Natural killer cell (primary cell): ENCODE measurements at regions not wholly inside any gene's neighbourhood (a gene's known extent, or its start where the extent isn't known, plus 50 kb on each side); places are given as distances from the start of the nearest gene placed in this dataset.

Source experiments
- ATAC-seq, 3 donors: fragments of 150-1000 bp in 2 of 3; fragments of 200-7000 bp in 1 of 3; cut with Tn5 transposase; 1 replicate in 1 of 3; 2 replicates in 2 of 3; pipeline ENCODE4 v1.10.0; 2021; ENCODE audit warnings: mild to moderate bottlenecking in 2 of 3, moderate library complexity in 2 of 3
- DNase-seq, 2 donors: peaks; one replicate each; pipeline versions ENCODE4 v3.0.0 to v3.0.0-alpha.2; 2013 to 2021; ENCODE audit warnings: mixed read lengths in 1 of 2
- H3K27ac ChIP-seq: one replicate; pipeline ENCODE4 v1.5.1; 2013; ENCODE audit warnings: mild to moderate bottlenecking, low read length
- H3K27me3 ChIP-seq: one replicate; pipeline ENCODE4 v1.6.1; 2013; ENCODE audit warnings: low read length; ENCODE audit not compliant: control insufficient read depth, insufficient read depth
- H3K36me3 ChIP-seq: one replicate; pipeline ENCODE4 v1.6.1; 2013; ENCODE audit warnings: low read length; ENCODE audit not compliant: control insufficient read depth, insufficient read depth
- H3K4me1 ChIP-seq: one replicate; pipeline ENCODE4 v1.6.1; 2013; ENCODE audit warnings: low read length; ENCODE audit not compliant: control insufficient read depth, insufficient read depth
- H3K4me3 ChIP-seq: one replicate; pipeline ENCODE4 v1.5.1; 2013; ENCODE audit warnings: low read length
- H3K9me3 ChIP-seq: one replicate; pipeline ENCODE4 v1.6.1; 2013; ENCODE audit warnings: low read length; ENCODE audit not compliant: control insufficient read depth, insufficient read depth
- H3K27ac Mint-ChIP-seq, 2 donors: one replicate each; pipeline ENCODE4 v1.8.0; 2022; ENCODE audit warnings: mild to moderate bottlenecking in 2 of 2, mixed read lengths in 2 of 2, moderate library complexity in 1 of 2
- H3K27me3 Mint-ChIP-seq, 2 donors: one replicate each; pipeline ENCODE4 v1.8.0; 2022; ENCODE audit warnings: low read depth in 2 of 2, mixed read lengths in 2 of 2
- H3K36me3 Mint-ChIP-seq: one replicate; pipeline ENCODE4 v1.8.0; 2022; ENCODE audit warnings: mixed read lengths
- H3K4me1 Mint-ChIP-seq, 2 donors: one replicate each; pipeline ENCODE4 v1.8.0; 2022; ENCODE audit warnings: mixed read lengths in 2 of 2
- H3K4me3 Mint-ChIP-seq: one replicate; pipeline ENCODE4 v1.8.0; 2022; ENCODE audit warnings: mild to moderate bottlenecking, moderate library complexity, mixed read lengths
- H3K9me3 Mint-ChIP-seq, 2 donors: one replicate each; pipeline ENCODE4 v1.8.0; 2022; ENCODE audit warnings: mixed read lengths in 2 of 2
- CTCF ChIP-seq: fragments of 200-600 bp; IDR thresholded peaks from one replicate; pipeline ENCODE4 v1.8.0; 2022; ENCODE audit warnings: antibody characterized with exemption
- WGBS: methylation state at CpG from one replicate; pipeline ENCODE4 v1.1.7; 2013; ENCODE audit warnings: missing lambda C conversion rate; ENCODE audit not compliant: insufficient coverage; 5-methylcytosine and 5-hydroxymethylcytosine counted together
- intact Hi-C: fragments of 100-400 bp; cut with micrococcal nuclease; formaldehyde crosslinking; loops from one replicate; pipeline ENCODE4 v1.14.2; 2022

- no peaks in the 10 kb centered on the region for H3K9me3 Mint-ChIP-seq
- H3K27ac Mint-ChIP-seq: no peak overlapping the region
- H3K27me3 ChIP-seq: peaks cover 2% of the 10 kb centered on the region
- H3K36me3 ChIP-seq: no peaks in the 10 kb centered on the region
- intact Hi-C loops: no loop called here
- H3K36me3 Mint-ChIP-seq: no peaks in the 10 kb centered on the region
- H3K4me1 ChIP-seq: no peaks in the 10 kb centered on the region
- H3K4me3 Mint-ChIP-seq: no peak overlapping the region
- ATAC-seq (no peak), DNase-seq (no peak)
- 65% methylated on average over 2 of the region's 2 CpGs for WGBS
- no peak for TF ChIP-seq CTCF
- H3K4me1 Mint-ChIP-seq: no peaks in the 10 kb centered on the region
- H3K27me3 Mint-ChIP-seq: peaks cover 0 to 19% of the 10 kb centered on the region in 2 donors
- H3K4me3 ChIP-seq: no peak overlapping the region
- H3K9me3 ChIP-seq: no peaks in the 10 kb centered on the region
- no peak overlapping the region for H3K27ac ChIP-seq
These were observed 229.0 kb upstream of the LRIG1 start for GRCh38 chr3:66729687-66730393.

GRCh38 chr3:66738625-66739365 is 238.0 kb upstream of the LRIG1 start:
- Mint-ChIP-seq H3K27me3 (peaks cover 9 to 25% of the 10 kb centered on the region in 2 donors), H3K36me3 (no peaks in the 10 kb centered on the region), H3K27ac (no peak overlapping the region), H3K9me3 (no peaks in the 10 kb centered on the region), H3K4me1 (no peaks in the 10 kb centered on the region), H3K4me3 (no peak overlapping the region)
- ATAC-seq (no peak), DNase-seq (no peak)
- Histone ChIP-seq H3K27ac (no peak overlapping the region), H3K27me3 (no peaks in the 10 kb centered on the region), H3K36me3 (no peaks in the 10 kb centered on the region), H3K9me3 (no peaks in the 10 kb centered on the region), H3K4me1 (no peaks in the 10 kb centered on the region), H3K4me3 (no peak overlapping the region)
- intact Hi-C loops: no loop called here
- 89% methylated on average over 6 of the region's 7 CpGs for WGBS
- TF ChIP-seq CTCF: no peak

GRCh38 chr3:66740260-66740659 is 239.4 kb upstream of the LRIG1 start:
- H3K4me3 Mint-ChIP-seq: no peak overlapping the region
- ATAC-seq (no peak), DNase-seq (no peak)
- H3K9me3 Mint-ChIP-seq: no peaks in the 10 kb centered on the region
- Histone ChIP-seq H3K4me3 (no peak overlapping the region), H3K4me1 (no peaks in the 10 kb centered on the region), H3K9me3 (no peaks in the 10 kb centered on the region), H3K27ac (no peak overlapping the region), H3K27me3 (no peaks in the 10 kb centered on the region), H3K36me3 (no peaks in the 10 kb centered on the region)
- H3K27ac Mint-ChIP-seq: no peak overlapping the region
- WGBS: 88% methylated on average over 4 of the region's 4 CpGs
- intact Hi-C loops: no loop called here
- no peaks in the 10 kb centered on the region for H3K36me3 Mint-ChIP-seq
- TF ChIP-seq CTCF: no peak
- peaks cover 9 to 25% of the 10 kb centered on the region in 2 donors for H3K27me3 Mint-ChIP-seq
- no peaks in the 10 kb centered on the region for H3K4me1 Mint-ChIP-seq
